Peyer's patch (tissue), 4 donors: ENCODE measurements at regions not wholly inside any gene's neighbourhood (a gene's known extent, or its start where the extent isn't known, plus 50 kb on each side); places are given as distances from the start of the nearest gene placed in this dataset.
"Not testable (repeated sequence)": the region's sequence is repeated elsewhere in the genome, so short reads cannot be mapped to it uniquely, and the experiment has no call there.

Experiments
- POLR2A ChIP-seq, 2 donors: fragments of 450-650 bp; IDR thresholded peaks; one replicate each; pipeline ENCODE4 v1.5.1; 2017; ENCODE audit warnings: antibody characterized with exemption in 2 of 2, mild to moderate bottlenecking in 2 of 2, moderate library complexity in 2 of 2
- TF ChIP-seq, protein P1 (sequence below), 6 experiments: fragments of 450-650 bp in 4 of 6; fragments of 200-600 bp in 2 of 6; sonication (generic) in 1 of 6; IDR thresholded peaks; one replicate each; pipeline ENCODE4 v1.5.1; 2017 to 2019; ENCODE audit warnings: antibody characterized with exemption in 6 of 6, mild to moderate bottlenecking in 3 of 6, moderate library complexity in 1 of 6

DNA sequence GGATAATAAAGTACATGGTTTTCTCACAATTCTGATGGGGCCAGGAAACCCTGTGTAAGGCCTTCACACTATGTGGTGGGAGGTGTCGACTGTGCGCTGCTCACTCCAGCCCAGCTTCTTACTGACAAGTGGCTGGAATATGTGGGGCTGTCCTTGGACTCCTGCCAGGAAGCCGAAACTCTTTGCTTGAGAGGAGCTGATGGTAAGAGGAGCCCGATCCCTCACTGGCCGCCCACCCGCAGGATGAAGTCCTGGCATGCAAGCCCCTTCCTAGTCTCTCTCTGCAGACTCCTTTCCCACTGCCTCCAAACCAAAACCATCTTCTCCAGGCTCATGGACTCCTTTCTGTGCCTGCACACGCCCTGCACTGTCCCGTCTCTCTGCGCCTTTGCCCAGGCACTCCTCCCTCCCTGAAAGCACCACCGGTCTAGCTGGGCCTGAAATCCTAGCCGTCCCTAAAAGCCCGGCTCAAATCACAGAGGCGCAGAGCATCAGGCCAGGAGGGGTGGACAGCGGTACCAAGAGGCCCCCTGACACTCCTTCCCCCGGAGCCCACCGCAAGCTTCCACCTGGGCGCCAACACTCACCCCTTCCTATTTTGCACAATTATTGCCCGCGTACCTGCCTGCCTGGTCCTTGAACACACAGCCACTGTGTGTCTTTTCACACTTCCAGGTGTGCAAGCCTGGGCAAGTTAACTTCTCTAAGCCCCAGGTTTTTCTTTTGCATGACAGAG, 125.8 kb upstream of the ZNF746 start:
- TF ChIP-seq, protein P1, sequence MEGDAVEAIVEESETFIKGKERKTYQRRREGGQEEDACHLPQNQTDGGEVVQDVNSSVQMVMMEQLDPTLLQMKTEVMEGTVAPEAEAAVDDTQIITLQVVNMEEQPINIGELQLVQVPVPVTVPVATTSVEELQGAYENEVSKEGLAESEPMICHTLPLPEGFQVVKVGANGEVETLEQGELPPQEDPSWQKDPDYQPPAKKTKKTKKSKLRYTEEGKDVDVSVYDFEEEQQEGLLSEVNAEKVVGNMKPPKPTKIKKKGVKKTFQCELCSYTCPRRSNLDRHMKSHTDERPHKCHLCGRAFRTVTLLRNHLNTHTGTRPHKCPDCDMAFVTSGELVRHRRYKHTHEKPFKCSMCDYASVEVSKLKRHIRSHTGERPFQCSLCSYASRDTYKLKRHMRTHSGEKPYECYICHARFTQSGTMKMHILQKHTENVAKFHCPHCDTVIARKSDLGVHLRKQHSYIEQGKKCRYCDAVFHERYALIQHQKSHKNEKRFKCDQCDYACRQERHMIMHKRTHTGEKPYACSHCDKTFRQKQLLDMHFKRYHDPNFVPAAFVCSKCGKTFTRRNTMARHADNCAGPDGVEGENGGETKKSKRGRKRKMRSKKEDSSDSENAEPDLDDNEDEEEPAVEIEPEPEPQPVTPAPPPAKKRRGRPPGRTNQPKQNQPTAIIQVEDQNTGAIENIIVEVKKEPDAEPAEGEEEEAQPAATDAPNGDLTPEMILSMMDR (IDR thresholded peaks at IDR 0.05) = not testable (repeated sequence)
- not testable (repeated sequence) for TF ChIP-seq POLR2A (IDR thresholded peaks at IDR 0.05)
